DND-41 (cell line): ENCODE measurements at regions not wholly inside any gene's neighbourhood (a gene's known extent, or its start where the extent isn't known, plus 50 kb on each side); places are given as distances from the start of the nearest gene placed in this dataset.

Experiments
- CTCF ChIP-seq: IDR thresholded peaks from 2 replicates; pipeline ENCODE4 v1.5.1; 2012; ENCODE audit warnings: borderline replicate concordance, low read length, moderate library complexity, mild to moderate bottlenecking; ENCODE audit not compliant: poor library complexity, severe bottlenecking; ENCODE audit errors: extremely low read depth
- EZH2 ChIP-seq: IDR thresholded peaks from 3 replicates; pipeline ENCODE4 v1.6.1; 2012; ENCODE audit warnings: borderline replicate concordance, low read depth, mild to moderate bottlenecking, moderate library complexity, low read length, inconsistent platforms; ENCODE audit not compliant: severe bottlenecking

GRCh38 chr5:103842936-103843335 lies 280.3 kb upstream of the NUDT12 start:
- TF ChIP-seq CTCF (no peak), EZH2 (no peak)
